H1 (cell line): ENCODE measurements at regions not wholly inside any gene's neighbourhood (a gene's known extent, or its start where the extent isn't known, plus 50 kb on each side); places are given as distances from the start of the nearest gene placed in this dataset.

ENCODE experiments used
- FOSL1 ChIP-seq: IDR thresholded peaks from 2 replicates; pipeline ENCODE4 v1.6.1; 2011; ENCODE audit warnings: mild to moderate bottlenecking, low read depth, low read length, moderate library complexity; ENCODE audit not compliant: insufficient read depth
- GTF2F1 ChIP-seq: IDR thresholded peaks from 2 replicates; pipeline ENCODE4 v1.6.1; 2012; ENCODE audit warnings: low read depth, low read length, improper control_type of control experiment, borderline replicate concordance
- HDAC6 ChIP-seq: IDR thresholded peaks from one replicate; pipeline ENCODE4 v1.7.1; 2012; ENCODE audit warnings: low read depth, mild to moderate bottlenecking, inconsistent platforms, low read length, moderate library complexity
- SIN3A ChIP-seq, 2 experiments: IDR thresholded peaks in 1 of 2; conservative IDR thresholded peaks in 1 of 2; 2 replicates each; pipeline ENCODE4 v1.6.1; 2011 to 2012; ENCODE audit warnings: low read length in 2 of 2, improper control_type of control experiment in 1 of 2, low read depth in 1 of 2, mild to moderate bottlenecking in 1 of 2
- SP2 ChIP-seq: IDR thresholded peaks from 2 replicates; pipeline ENCODE4 v1.6.1; 2012; ENCODE audit warnings: mild to moderate bottlenecking, low read length, inconsistent platforms
- TAF1 ChIP-seq: IDR thresholded peaks from 2 replicates; pipeline ENCODE4 v1.6.1; 2011; ENCODE audit warnings: mild to moderate bottlenecking, low read depth, low read length

DNA sequence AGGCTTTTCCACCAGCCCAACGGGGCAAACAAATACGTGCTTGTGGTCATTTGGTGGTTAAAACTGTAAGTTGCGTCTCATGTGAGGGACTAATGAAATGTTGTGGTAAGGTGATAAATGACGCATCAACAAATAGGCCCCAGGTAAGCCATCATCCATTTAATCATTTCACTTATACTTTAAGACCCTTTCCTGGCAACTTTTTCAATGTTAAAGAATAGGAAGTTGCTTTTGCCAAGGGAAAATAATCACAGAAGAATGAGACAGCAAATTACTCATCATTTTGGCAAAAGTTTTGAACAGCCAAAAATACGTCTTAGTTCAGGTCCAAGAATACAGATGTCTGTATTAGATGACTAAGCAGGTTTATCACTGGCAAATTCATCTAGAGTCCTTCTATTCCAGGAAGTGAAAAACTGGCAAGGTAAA is 660.4 kb downstream of the SLITRK1 start (continued):
- no peak for TF ChIP-seq SIN3A (conservative IDR thresholded peaks at IDR 0.05 in 1 of 2, IDR thresholded peaks at IDR 0.05 in 1 of 2; ENCODE audit: low read depth in 1 of 2, low read length in 2 of 2)
- no peak for TF ChIP-seq HDAC6
- TF ChIP-seq FOSL1 = no peak
- TF ChIP-seq SP2 = no peak
- no peak for TF ChIP-seq TAF1
- no peak for TF ChIP-seq GTF2F1
